Sigmoid colon (tissue), 6 donors: ENCODE measurements at regions not wholly inside any gene's neighbourhood (a gene's known extent, or its start where the extent isn't known, plus 50 kb on each side); places are given as distances from the start of the nearest gene placed in this dataset.

ENCODE experiments used
- DNase-seq: peaks from one replicate; pipeline ENCODE4 v3.0.0-alpha.2; 2019
- H3K27ac ChIP-seq, 4 donors: fragments of 200-600 bp; sonication (generic); one replicate each; pipeline ENCODE4 v1.5.1; 2016 to 2019; ENCODE audit warnings: mild to moderate bottlenecking in 1 of 4
- H3K27me3 ChIP-seq, 3 donors: fragments of 200-600 bp; sonication (generic); one replicate each; pipeline ENCODE4 v1.5.1; 2019; ENCODE audit warnings: mild to moderate bottlenecking in 1 of 3
- H3K36me3 ChIP-seq, 4 donors: fragments of 200-600 bp; sonication (generic); one replicate each; pipeline ENCODE4 v1.5.1; 2016 to 2019
- H3K4me1 ChIP-seq, 4 donors: fragments of 200-600 bp; sonication (generic); one replicate each; pipeline ENCODE4 v1.5.1; 2017 to 2019
- H3K4me3 ChIP-seq, 4 donors: fragments of 200-600 bp; sonication (generic); one replicate each; pipeline ENCODE4 v1.5.1; 2017 to 2019; ENCODE audit warnings: mild to moderate bottlenecking in 2 of 4, moderate library complexity in 1 of 4
- H3K9me3 ChIP-seq, 4 donors: fragments of 200-600 bp in 3 of 4; sonication (generic) in 3 of 4; one replicate each; pipeline versions ENCODE4 v1.5.1 to v1.6.1; 2013 to 2019
- POLR2A ChIP-seq, 2 donors: fragments of 450-650 bp; IDR thresholded peaks; one replicate each; pipeline ENCODE4 v1.6.1; 2016; ENCODE audit warnings: antibody characterized with exemption in 2 of 2, mild to moderate bottlenecking in 2 of 2, moderate library complexity in 2 of 2
- POLR2AphosphoS5 ChIP-seq, 4 donors: sonication (generic); formaldehyde crosslinking; IDR thresholded peaks; one replicate each; pipeline ENCODE4 v1.6.1; 2017; ENCODE audit warnings: antibody characterized with exemption in 4 of 4
- WGBS, 2 donors: extraction: QIAGEN DNeasy Blood & Tissue Kit; methylation state at CpG; one replicate each; pipeline ENCODE4 v1.1.7; 2013; 5-methylcytosine and 5-hydroxymethylcytosine counted together
- intact Hi-C: fragments of 100-400 bp; cut with DNase I; formaldehyde crosslinking; loops from one replicate; pipeline ENCODE4 v1.15.1; 2023
- small RNA-seq, 3 donors: library from RNA; depleted of rRNA; stranded (forward); fragments of <200 nt; gene quantifications; one replicate each; pipeline ENCODE3, GENCODE V24; 2016
- donor health status: healthy with polysubstance abuse.
- donor health status: healthy.

DNA sequence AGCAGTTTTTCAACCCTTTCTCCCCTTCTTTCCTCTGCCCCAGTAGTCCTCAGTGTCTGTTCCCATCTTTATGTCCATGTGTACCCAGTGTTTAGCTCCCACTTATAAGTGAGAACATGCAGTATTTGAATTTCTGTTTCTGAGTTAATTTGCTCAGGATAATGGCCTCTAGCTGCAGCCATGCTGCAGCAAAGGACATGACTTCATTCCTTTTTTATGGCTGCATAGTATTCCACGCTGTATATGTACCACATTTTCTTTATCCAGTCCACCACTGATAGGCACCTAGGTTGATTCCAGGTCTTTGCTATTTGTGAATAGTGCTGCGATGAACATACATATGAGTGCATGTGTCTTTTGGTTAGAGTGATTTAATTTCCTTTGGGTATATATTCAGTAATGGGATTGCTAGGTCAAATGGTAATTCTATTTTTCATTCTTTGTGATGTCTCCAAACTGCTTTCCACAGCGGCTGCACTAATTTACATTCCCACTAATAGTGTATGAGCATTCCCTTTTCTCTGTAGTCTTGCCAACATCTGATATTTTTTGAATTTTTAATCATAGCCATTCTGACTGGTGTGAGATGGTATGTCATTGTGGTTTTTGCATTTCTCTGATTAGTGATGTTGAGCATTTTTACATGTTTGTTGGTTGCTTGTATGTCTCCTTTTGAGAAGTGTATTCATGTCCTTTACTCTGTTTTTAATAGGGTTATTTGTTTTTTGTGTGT is 54.6 kb upstream of the ANK2 start:
- Histone ChIP-seq H3K4me3 (no peak overlapping the region), H3K27me3 (no peaks in the 10 kb centered on the region), H3K36me3 (no peaks in the 10 kb centered on the region), H3K4me1 (no peaks in the 10 kb centered on the region), H3K27ac (no peak overlapping the region), H3K9me3 (no peaks in the 10 kb centered on the region)
- intact Hi-C loops = no loop called here
- TF ChIP-seq POLR2A (IDR thresholded peaks at IDR 0.05) (no peak), POLR2AphosphoS5 (IDR thresholded peaks at IDR 0.05) (no peak)
- WGBS, 2 donors = 93 to 95% methylated on average over 3 of the region's 3 CpGs
- no peak for DNase-seq

Small RNA genes in the stretch of these regions (small RNA-seq; reads per million reads assigned to genes)
- gene AC017007.1 (0 reads per million in 3 donors), gene RF00019 (0 reads per million in 3 donors)
